ENCODE measurements at regions not wholly inside any gene's neighbourhood (a gene's known extent, or its start where the extent isn't known, plus 50 kb on each side); places are given as distances from the start of the nearest gene placed in this dataset.
"Not testable (repeated sequence)": the region's sequence is repeated elsewhere in the genome, so short reads cannot be mapped to it uniquely, and the experiment has no call there.

- intact Hi-C loops (cut with micrococcal nuclease), result no loop called here
- peaks cover 21% of the 10 kb centered on the region for H3K9me3 Mint-ChIP-seq
- H3K27ac Mint-ChIP-seq, result no peak overlapping the region
- no peaks in the 10 kb centered on the region for H3K27me3 Mint-ChIP-seq
- H3K4me1 Mint-ChIP-seq (ENCODE audit: low read depth), result no peaks in the 10 kb centered on the region
- no peak overlapping the region for H3K4me3 Mint-ChIP-seq
- H3K36me3 Mint-ChIP-seq (ENCODE audit: low read depth), result no peaks in the 10 kb centered on the region
Measured at GRCh38 chrX:7542587-7543380, 300.2 kb upstream of the VCX start.

DNA sequence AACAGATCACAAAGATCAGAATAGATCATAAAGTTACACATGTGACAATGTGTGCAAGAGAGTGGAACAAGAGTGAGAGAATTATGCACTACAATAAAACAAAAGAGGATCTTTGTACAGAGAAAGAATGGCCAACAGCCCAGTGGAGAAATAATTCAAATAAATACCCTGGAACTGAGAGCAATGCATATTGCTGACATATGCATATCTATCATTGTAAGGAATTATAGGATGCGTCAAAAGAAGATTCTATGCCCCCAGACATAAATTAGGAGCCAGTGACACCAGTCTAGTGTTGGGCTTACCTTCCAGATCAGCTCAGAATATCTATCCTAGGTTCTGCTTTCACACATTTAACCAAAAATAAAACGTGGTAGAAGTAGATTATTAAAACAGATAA, 320.1 kb upstream of the VCX start:
- no peak overlapping the region for H3K4me3 Mint-ChIP-seq
- H3K9me3 Mint-ChIP-seq, result peaks cover 22% of the 10 kb centered on the region
- H3K4me1 Mint-ChIP-seq (ENCODE audit: low read depth), result no peaks in the 10 kb centered on the region
- H3K36me3 Mint-ChIP-seq (ENCODE audit: low read depth), result no peaks in the 10 kb centered on the region
- no peaks in the 10 kb centered on the region for H3K27me3 Mint-ChIP-seq
- intact Hi-C loops (cut with micrococcal nuclease), result no loop called here
- H3K27ac Mint-ChIP-seq, result no peak overlapping the region

DNA sequence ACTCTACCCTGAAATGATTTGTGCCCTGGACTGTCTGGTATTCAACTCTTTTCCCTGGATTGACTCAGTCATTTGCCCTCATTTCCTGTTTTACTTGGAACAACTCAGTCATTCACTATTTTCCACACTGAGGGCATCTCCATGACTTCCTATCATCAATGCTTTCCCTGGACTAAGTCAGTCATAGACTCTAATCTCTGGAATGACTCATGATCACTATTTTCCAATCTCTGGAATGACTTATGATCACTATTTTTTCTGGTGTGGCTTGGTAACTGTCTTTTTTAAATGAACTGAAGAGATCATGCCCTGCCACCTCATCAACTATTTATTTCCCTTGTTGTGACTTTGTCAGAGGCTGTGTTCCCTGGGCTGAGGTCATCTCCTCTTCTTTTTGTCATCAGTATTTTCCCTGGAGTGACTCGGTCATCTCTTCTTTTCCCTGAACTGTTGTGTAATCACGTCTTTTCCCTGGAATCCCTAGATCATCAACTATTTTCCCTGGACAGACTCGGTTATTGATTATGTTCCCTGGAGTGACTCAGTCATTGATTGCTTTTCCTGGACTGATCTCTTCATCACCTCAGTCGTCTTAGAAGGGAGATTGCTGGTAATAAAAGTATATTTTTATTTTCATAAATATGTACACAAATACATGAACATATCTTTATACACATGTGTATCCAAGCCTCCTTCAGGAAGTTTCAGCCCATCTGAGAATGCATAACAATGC, 327.1 kb upstream of the VCX start:
- no peak overlapping the region for H3K27ac Mint-ChIP-seq
- H3K27me3 Mint-ChIP-seq, result no peaks in the 10 kb centered on the region
- H3K36me3 Mint-ChIP-seq (ENCODE audit: low read depth), result no peaks in the 10 kb centered on the region
- no peak overlapping the region for H3K4me3 Mint-ChIP-seq
- peaks cover 11% of the 10 kb centered on the region for H3K9me3 Mint-ChIP-seq
- H3K4me1 Mint-ChIP-seq (ENCODE audit: low read depth), result no peaks in the 10 kb centered on the region
- intact Hi-C loops (cut with micrococcal nuclease), result no loop called here

DNA sequence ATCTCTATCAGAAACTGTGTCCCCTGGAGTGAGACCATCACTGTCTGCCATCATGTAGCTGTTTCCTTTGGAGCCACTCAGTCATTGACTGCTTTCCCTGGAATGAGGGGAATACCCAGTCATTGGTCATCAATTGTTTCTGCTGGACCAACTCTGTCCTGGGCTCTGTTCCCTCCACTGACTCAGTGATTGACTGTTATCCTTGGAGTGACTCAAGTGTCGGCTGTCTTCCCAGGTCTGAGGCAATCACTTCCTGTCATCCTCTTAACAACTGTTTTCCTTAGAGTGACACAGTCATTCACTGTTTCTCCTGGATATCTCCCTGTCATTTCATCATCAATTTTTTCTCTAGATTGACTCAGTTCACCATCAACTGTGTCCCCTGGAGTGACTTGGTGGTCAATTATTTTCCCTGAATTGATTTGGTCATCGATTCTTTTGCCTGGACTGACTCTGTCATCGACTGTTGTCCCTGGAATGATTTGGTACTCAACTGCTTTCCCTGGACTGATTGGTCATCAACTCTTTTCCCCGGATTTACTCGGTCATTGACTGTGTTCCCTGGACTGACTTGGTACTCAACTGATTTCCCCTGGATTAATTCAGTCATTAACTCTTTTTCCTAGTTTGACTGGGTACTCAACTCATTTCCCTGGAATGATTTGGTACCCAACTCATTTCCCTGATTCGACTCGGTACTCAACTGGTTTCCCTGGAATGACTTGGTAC, 327.9 kb upstream of the VCX start:
- Mint-ChIP-seq H3K36me3 (ENCODE audit: low read depth) (no peaks in the 10 kb centered on the region), H3K4me1 (ENCODE audit: low read depth) (no peaks in the 10 kb centered on the region), H3K9me3 (peaks cover 11% of the 10 kb centered on the region), H3K4me3 (no peak overlapping the region), H3K27me3 (no peaks in the 10 kb centered on the region), H3K27ac (no peak overlapping the region)
- intact Hi-C loops (cut with micrococcal nuclease), result no loop called here

DNA sequence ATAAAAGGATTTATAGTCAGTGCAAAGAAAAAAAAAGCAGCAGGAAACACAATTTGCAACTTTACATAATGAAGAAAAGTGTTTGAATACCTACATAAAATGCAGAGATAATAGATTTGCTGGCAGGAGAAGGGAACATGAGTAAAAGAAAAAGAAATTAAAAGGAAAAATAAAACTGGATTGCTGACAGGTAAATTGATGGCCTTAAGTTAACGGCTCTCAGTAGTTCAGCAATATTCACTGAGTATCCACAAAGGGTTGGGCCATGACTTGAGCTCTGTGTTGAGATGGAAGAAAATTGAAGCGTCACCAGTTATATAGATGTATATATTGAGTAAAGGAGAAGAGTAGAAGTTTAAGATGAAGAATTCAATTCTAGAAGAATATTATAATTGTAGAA, 330.1 kb upstream of the VCX start:
- intact Hi-C loops (cut with micrococcal nuclease), result no loop called here
- no peak overlapping the region for H3K27ac Mint-ChIP-seq
- H3K4me3 Mint-ChIP-seq, result no peak overlapping the region
- H3K9me3 Mint-ChIP-seq, result peaks cover 11% of the 10 kb centered on the region
- H3K27me3 Mint-ChIP-seq, result no peaks in the 10 kb centered on the region
- H3K4me1 Mint-ChIP-seq (ENCODE audit: low read depth), result no peaks in the 10 kb centered on the region
- no peaks in the 10 kb centered on the region for H3K36me3 Mint-ChIP-seq (ENCODE audit: low read depth)

DNA sequence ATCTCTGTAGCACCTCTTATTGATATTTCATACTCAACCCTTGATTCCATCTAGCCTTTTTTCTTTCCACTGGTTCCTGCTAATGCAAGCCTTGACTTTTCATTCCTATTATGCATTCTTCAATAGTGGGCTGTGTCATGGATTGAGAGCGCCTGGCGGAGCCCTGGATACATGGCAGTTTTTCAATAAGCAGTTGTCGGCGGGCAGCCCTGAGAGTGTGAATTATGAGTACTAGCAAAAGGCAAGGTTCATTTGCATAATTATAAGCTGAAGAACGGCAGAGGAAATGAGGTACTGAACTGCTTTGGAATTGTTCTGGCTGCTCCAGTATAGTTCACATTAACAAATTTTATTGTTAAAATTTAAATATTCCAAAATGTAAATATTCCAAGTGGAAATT, 339.7 kb upstream of the VCX start:
- Mint-ChIP-seq H3K27me3 (no peaks in the 10 kb centered on the region), H3K4me1 (ENCODE audit: low read depth) (no peaks in the 10 kb centered on the region), H3K4me3 (no peak overlapping the region), H3K36me3 (ENCODE audit: low read depth) (no peaks in the 10 kb centered on the region), H3K9me3 (peaks cover 8% of the 10 kb centered on the region), H3K27ac (no peak overlapping the region)
- intact Hi-C loops (cut with micrococcal nuclease), result no loop called here

GRCh38 chrX:7500386-7500785, 342.6 kb upstream of the VCX start:
- Mint-ChIP-seq H3K36me3 (ENCODE audit: low read depth) (no peaks in the 10 kb centered on the region), H3K27ac (no peak overlapping the region), H3K4me3 (no peak overlapping the region), H3K9me3 (peaks cover 8% of the 10 kb centered on the region), H3K4me1 (ENCODE audit: low read depth) (no peaks in the 10 kb centered on the region), H3K27me3 (no peaks in the 10 kb centered on the region)
- intact Hi-C loops (cut with micrococcal nuclease), result no loop called here

GRCh38 chrX:7486505-7486904, 338.6 kb upstream of the PUDP start:
- H3K36me3 Mint-ChIP-seq (ENCODE audit: low read depth), result no peaks in the 10 kb centered on the region
- H3K9me3 Mint-ChIP-seq, result peaks cover 13% of the 10 kb centered on the region
- intact Hi-C loops (cut with micrococcal nuclease), result no loop called here

GRCh38 chrX:7485061-7485460, 337.1 kb upstream of the PUDP start:
- H3K27me3 Mint-ChIP-seq, result no peaks in the 10 kb centered on the region
- peaks cover 13% of the 10 kb centered on the region for H3K9me3 Mint-ChIP-seq
- H3K36me3 Mint-ChIP-seq (ENCODE audit: low read depth), result no peaks in the 10 kb centered on the region
- H3K27ac Mint-ChIP-seq, result no peak overlapping the region
- no peak overlapping the region for H3K4me3 Mint-ChIP-seq
- intact Hi-C loops (cut with micrococcal nuclease), result no loop called here
- no peaks in the 10 kb centered on the region for H3K4me1 Mint-ChIP-seq (ENCODE audit: low read depth)

More at GRCh38 chrX:7486505-7486904, 338.6 kb upstream of the PUDP start:
- Mint-ChIP-seq H3K27me3 (no peaks in the 10 kb centered on the region), H3K27ac (no peak overlapping the region), H3K4me1 (ENCODE audit: low read depth) (no peaks in the 10 kb centered on the region), H3K4me3 (no peak overlapping the region)

- no peaks in the 10 kb centered on the region for H3K4me1 Mint-ChIP-seq (ENCODE audit: low read depth)
- H3K9me3 Mint-ChIP-seq, result peaks cover 13% of the 10 kb centered on the region
- no peaks in the 10 kb centered on the region for H3K36me3 Mint-ChIP-seq (ENCODE audit: low read depth)
- no peak overlapping the region for H3K4me3 Mint-ChIP-seq
- H3K27ac Mint-ChIP-seq, result no peak overlapping the region
- no peaks in the 10 kb centered on the region for H3K27me3 Mint-ChIP-seq
- intact Hi-C loops (cut with micrococcal nuclease), result no loop called here
Measured at GRCh38 chrX:7480721-7481120, 332.8 kb upstream of the PUDP start.

- Mint-ChIP-seq H3K27me3 (no peaks in the 10 kb centered on the region), H3K4me3 (no peak overlapping the region), H3K9me3 (peaks cover 9% of the 10 kb centered on the region), H3K27ac (no peak overlapping the region), H3K4me1 (ENCODE audit: low read depth) (no peaks in the 10 kb centered on the region), H3K36me3 (ENCODE audit: low read depth) (no peaks in the 10 kb centered on the region)
- intact Hi-C loops (cut with micrococcal nuclease), result no loop called here
Measured at GRCh38 chrX:7462110-7462509, 314.2 kb upstream of the PUDP start.

DNA sequence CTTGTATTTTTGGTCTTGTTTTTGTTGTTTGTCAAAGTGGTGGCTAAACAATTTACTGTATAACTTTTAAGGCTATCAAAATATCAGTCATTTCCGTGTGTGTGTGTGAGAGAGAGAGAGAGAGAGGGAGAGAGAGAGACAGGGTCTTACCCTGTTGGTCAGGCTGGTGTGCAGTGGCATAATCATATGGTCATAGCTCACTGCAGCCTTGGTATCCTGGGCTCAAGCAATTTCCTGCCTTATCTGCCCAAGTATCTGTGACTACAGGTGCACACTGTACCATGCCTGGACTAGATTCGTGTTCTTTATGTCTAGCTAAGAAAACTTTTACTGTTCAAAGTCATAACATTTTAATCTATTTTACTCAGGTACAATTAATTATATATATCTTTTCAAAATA, 313.1 kb upstream of the PUDP start:
- H3K4me3 Mint-ChIP-seq; H3K27ac Mint-ChIP-seq; H3K27me3 Mint-ChIP-seq; H3K9me3 Mint-ChIP-seq; H3K36me3 Mint-ChIP-seq (ENCODE audit: low read depth); H3K4me1 Mint-ChIP-seq (ENCODE audit: low read depth); intact Hi-C loops (cut with micrococcal nuclease): not testable (repeated sequence)

DNA sequence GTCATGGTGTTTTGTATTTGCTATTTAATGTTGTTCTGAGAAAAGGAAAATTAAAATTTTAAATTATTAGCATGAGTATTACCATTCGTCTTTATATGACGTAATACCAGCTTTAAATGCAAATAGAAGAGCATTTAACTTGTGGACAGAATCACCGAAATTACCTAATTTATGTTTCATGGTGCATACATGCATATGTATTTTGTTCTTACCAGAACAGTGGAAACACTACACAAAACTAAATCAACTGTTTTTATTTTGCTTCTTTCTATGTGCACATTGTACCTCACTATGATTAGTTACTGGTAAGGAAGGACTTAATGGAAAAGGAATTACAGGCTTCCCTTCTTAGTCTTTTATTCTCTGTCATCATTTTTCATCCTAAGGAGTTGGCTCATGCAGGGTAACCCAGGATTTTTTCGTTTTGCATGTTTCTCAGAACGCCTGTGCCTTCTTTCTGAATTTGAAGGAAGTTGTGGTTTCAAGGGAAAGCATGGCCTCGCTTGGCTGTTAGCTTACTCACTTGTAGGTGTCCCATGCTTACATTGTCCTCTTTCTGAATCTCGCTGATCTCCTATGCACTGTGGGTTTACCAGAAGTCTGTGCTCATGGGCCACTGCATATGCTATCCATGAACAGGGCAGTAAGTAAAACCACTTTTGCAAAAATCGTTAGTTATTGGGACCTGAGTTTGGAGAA, 300.0 kb upstream of the PUDP start:
- intact Hi-C loops (cut with micrococcal nuclease), result no loop called here
- Mint-ChIP-seq H3K27ac (no peak overlapping the region), H3K4me3 (no peak overlapping the region), H3K27me3 (no peaks in the 10 kb centered on the region), H3K9me3 (no peaks in the 10 kb centered on the region), H3K4me1 (ENCODE audit: low read depth) (no peaks in the 10 kb centered on the region), H3K36me3 (ENCODE audit: low read depth) (no peaks in the 10 kb centered on the region)

- H3K4me3 Mint-ChIP-seq, result no peak overlapping the region
- intact Hi-C loops (cut with micrococcal nuclease), result no loop called here
- H3K27ac Mint-ChIP-seq, result no peak overlapping the region
- H3K36me3 Mint-ChIP-seq (ENCODE audit: low read depth), result no peaks in the 10 kb centered on the region
- no peaks in the 10 kb centered on the region for H3K27me3 Mint-ChIP-seq
- no peaks in the 10 kb centered on the region for H3K4me1 Mint-ChIP-seq (ENCODE audit: low read depth)
- H3K9me3 Mint-ChIP-seq, result no peaks in the 10 kb centered on the region
Measured at GRCh38 chrX:7446815-7447214, 298.9 kb upstream of the PUDP start.

Data from dendritic cell treated with granulocyte-macrophage colony-stimulating factor and Interleukin-4, amounts not matched to agents 40 ng/mL and 50 ng/mL, for 4 days (primary cell).